ENCODE measurements at regions not wholly inside any gene's neighbourhood (a gene's known extent, or its start where the extent isn't known, plus 50 kb on each side); places are given as distances from the start of the nearest gene placed in this dataset.

DNA sequence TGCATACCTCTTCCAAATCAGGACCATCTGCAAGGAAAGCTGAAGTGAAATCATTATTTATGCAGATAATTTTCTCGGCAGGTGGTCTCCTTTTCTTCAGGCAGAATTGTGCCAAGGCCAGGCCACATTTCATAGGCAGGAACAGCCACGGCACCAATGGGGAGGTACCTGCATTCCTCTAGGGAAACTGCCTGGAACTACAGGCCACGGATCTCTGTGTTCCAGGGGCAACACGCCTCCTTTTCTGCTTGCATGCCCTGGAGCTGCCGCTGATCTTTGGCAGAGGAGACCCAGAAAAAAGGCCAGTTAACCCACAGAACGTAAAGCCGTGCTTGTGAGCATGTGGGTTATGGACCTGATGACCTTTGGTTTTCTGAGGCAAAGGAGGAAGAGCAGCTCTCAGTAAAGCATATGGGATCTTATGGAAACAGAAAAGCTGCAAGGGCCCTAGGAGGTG lies 111.2 kb upstream of the KIAA1217 start:
- intact Hi-C loops (cut with micrococcal nuclease; ENCODE audit: unreplicated experiment) = no loop called here
- no peaks in the 10 kb centered on the region for H3K4me1 ChIP-seq (ENCODE audit: control insufficient read depth, insufficient read depth, low read length)
- no peaks in the 10 kb centered on the region for H3K9me3 ChIP-seq (ENCODE audit: control insufficient read depth, insufficient read depth, low read depth, low read length)
- CTCF ChIA-PET = interaction anchor here (0.6 kb wide), 1 partner anchor 451 kb away, joined by 3 read pairs; no protein-coding TSS in a partner anchor
- H3K4me3 ChIP-seq (ENCODE audit: low read depth in 2 of 2, low read length in 2 of 2) = no peak overlapping the region
- DNase-seq (ENCODE audit: low read depth, low spot score) (no peak), ATAC-seq (no peak)
- TF ChIP-seq, protein P1, sequence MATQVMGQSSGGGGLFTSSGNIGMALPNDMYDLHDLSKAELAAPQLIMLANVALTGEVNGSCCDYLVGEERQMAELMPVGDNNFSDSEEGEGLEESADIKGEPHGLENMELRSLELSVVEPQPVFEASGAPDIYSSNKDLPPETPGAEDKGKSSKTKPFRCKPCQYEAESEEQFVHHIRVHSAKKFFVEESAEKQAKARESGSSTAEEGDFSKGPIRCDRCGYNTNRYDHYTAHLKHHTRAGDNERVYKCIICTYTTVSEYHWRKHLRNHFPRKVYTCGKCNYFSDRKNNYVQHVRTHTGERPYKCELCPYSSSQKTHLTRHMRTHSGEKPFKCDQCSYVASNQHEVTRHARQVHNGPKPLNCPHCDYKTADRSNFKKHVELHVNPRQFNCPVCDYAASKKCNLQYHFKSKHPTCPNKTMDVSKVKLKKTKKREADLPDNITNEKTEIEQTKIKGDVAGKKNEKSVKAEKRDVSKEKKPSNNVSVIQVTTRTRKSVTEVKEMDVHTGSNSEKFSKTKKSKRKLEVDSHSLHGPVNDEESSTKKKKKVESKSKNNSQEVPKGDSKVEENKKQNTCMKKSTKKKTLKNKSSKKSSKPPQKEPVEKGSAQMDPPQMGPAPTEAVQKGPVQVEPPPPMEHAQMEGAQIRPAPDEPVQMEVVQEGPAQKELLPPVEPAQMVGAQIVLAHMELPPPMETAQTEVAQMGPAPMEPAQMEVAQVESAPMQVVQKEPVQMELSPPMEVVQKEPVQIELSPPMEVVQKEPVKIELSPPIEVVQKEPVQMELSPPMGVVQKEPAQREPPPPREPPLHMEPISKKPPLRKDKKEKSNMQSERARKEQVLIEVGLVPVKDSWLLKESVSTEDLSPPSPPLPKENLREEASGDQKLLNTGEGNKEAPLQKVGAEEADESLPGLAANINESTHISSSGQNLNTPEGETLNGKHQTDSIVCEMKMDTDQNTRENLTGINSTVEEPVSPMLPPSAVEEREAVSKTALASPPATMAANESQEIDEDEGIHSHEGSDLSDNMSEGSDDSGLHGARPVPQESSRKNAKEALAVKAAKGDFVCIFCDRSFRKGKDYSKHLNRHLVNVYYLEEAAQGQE (IDR thresholded peaks at IDR 0.05; ENCODE audit: insufficient read depth in 1 of 2, low read depth in 2 of 2, low read length in 1 of 2) = no peak
- TF ChIP-seq, protein P2, sequence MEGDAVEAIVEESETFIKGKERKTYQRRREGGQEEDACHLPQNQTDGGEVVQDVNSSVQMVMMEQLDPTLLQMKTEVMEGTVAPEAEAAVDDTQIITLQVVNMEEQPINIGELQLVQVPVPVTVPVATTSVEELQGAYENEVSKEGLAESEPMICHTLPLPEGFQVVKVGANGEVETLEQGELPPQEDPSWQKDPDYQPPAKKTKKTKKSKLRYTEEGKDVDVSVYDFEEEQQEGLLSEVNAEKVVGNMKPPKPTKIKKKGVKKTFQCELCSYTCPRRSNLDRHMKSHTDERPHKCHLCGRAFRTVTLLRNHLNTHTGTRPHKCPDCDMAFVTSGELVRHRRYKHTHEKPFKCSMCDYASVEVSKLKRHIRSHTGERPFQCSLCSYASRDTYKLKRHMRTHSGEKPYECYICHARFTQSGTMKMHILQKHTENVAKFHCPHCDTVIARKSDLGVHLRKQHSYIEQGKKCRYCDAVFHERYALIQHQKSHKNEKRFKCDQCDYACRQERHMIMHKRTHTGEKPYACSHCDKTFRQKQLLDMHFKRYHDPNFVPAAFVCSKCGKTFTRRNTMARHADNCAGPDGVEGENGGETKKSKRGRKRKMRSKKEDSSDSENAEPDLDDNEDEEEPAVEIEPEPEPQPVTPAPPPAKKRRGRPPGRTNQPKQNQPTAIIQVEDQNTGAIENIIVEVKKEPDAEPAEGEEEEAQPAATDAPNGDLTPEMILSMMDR (IDR thresholded peaks at IDR 0.05) = no peak
- TF ChIP-seq SIN3A (IDR thresholded peaks at IDR 0.05; ENCODE audit: borderline replicate concordance, insufficient read depth, low read depth, low read length) = no peak
- TF ChIP-seq TCF7L2 (IDR thresholded peaks at IDR 0.05; ENCODE audit: low read depth, low read length) = no peak
- TF ChIP-seq POLR2AphosphoS5 (IDR thresholded peaks at IDR 0.05; ENCODE audit: low read depth, low read length) = no peak
- no peaks in the 10 kb centered on the region for H3K27me3 ChIP-seq (ENCODE audit: control insufficient read depth, insufficient read depth, low read length)
- no peaks in the 10 kb centered on the region for H3K36me3 ChIP-seq (ENCODE audit: control insufficient read depth, insufficient read depth, low read length)
- in situ Hi-C loops (cut with HindIII; ENCODE audit: low pct_unique_long_range_greater_than_20kb, low sequenced_read_pairs) = no loop called here
- POLR2A ChIA-PET = no interaction called here
- no peak overlapping the region for H3K27ac ChIP-seq (ENCODE audit: low read length)
- no TSS peak for BruUV-seq (replicated peaks)

DNA sequence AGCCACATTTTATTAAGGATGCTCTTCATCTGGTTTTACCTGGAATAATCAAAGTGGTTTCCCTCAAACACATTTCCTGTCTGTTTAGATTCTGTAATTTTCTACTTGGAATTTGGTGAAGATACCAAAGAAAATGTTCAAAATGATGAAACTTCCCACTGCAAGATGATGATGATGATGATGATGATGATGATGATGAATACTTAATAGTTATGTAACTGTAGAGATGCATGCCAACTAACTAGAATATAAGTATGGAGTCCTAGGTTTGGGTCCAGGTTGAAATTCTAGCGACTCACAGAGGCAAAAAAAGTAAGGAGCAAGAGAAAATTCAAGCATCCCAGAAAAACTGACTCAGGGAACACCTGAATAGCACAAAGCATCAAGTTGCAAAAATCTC lies 104.0 kb upstream of the KIAA1217 start:
- Histone ChIP-seq H3K36me3 (ENCODE audit: control insufficient read depth, insufficient read depth, low read length) (no peaks in the 10 kb centered on the region), H3K4me3 (ENCODE audit: low read depth in 2 of 2, low read length in 2 of 2) (no peak overlapping the region), H3K27me3 (ENCODE audit: control insufficient read depth, insufficient read depth, low read length) (no peaks in the 10 kb centered on the region), H3K9me3 (ENCODE audit: control insufficient read depth, insufficient read depth, low read depth, low read length) (no peaks in the 10 kb centered on the region), H3K4me1 (ENCODE audit: control insufficient read depth, insufficient read depth, low read length) (no peaks in the 10 kb centered on the region), H3K27ac (ENCODE audit: low read length) (no peak overlapping the region)
- POLR2A ChIA-PET = no interaction called here
- ATAC-seq (no peak), DNase-seq (ENCODE audit: low read depth, low spot score) (no peak)
- in situ Hi-C loops (cut with HindIII; ENCODE audit: low pct_unique_long_range_greater_than_20kb, low sequenced_read_pairs) (no loop called here), intact Hi-C loops (cut with micrococcal nuclease; ENCODE audit: unreplicated experiment) (no loop called here)
- CTCF ChIA-PET = no interaction called here
- TF ChIP-seq, protein P2 (IDR thresholded peaks at IDR 0.05) = no peak
- TF ChIP-seq TCF7L2 (IDR thresholded peaks at IDR 0.05; ENCODE audit: low read depth, low read length) (no peak), POLR2AphosphoS5 (IDR thresholded peaks at IDR 0.05; ENCODE audit: low read depth, low read length) (no peak), SIN3A (IDR thresholded peaks at IDR 0.05; ENCODE audit: borderline replicate concordance, insufficient read depth, low read depth, low read length) (no peak)
- TF ChIP-seq, protein P1 (IDR thresholded peaks at IDR 0.05; ENCODE audit: insufficient read depth in 1 of 2, low read depth in 2 of 2, low read length in 1 of 2) = no peak
- BruUV-seq (replicated peaks) = no TSS peak
